ENCODE measurements at regions not wholly inside any gene's neighbourhood (a gene's known extent, or its start where the extent isn't known, plus 50 kb on each side); places are given as distances from the start of the nearest gene placed in this dataset.

DNA sequence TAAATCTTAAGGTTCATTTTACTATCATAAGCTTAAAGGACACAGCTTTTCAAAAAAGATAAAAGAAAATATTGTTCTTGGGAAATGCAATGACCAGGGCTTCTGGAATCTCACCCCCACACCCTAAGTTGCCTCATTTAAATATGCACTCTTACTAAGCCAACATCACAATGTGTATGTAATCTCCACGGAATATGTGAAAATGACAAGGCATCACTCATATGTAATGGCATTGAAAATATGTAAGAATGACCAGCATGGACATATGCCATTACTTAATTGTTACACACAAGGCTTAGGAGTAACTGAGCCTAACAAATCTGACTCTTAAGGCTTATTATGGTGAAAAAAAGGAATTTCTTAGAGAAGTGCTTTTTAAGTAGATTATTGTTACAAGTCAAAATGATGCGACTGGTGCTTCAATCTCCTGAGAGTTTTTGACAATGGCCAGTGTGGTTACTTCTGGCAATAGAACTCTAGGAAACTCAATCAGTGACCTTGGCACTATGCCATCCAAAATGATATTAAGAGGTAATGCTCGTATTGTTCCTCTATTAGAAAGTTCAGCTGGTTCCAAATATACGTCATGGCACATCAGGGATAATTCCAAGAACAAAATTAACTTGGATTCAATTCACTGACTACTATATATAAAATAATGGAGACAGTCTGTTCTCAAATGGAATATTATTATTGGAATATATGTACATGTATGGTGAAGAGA is 290.0 kb upstream of the PLSCR5 start:
- DNase-seq = no peak

DNA sequence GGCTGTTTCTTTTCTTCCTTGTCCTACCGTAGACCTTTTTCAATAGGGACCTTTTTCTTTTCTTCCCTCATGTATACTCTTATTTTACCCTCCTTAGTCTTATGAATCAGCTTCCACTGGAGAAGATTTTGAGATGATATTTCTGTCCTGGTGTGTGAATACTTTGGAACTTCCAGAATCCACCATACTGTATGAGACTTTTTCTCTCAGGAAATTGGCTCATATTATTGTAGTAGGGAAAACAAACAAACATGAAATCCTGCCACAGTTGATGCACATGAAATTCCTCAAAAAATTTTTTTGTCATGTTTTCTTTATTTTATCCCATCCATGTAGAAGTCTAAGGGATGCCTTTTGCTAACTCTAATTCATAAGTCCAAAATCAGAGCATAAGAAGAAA is 289.3 kb upstream of the PLSCR5 start:
- DNase-seq = no peak

GRCh38 chr3:146892041-146892440 is 286.9 kb upstream of the PLSCR5 start:
- no peak for DNase-seq

DNA sequence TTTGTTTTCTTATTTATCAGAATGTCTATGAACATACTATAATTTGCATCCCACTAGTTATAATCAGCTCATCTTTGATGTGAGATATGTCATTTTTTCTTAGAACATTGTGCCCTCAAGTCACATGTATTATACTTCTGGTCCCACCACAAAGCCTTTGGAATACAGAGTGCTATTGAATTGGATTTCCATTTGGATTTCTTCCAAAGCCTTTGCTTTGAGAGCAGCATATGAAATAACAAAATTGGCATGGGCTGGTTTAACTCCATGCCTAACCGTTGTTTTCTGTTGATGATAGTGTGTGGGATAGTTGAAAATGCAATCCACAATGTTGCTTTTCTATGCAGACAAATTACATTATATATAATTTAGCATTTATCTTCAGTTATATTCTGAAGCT is 284.5 kb upstream of the PLSCR5 start:
- no peak for DNase-seq

DNA sequence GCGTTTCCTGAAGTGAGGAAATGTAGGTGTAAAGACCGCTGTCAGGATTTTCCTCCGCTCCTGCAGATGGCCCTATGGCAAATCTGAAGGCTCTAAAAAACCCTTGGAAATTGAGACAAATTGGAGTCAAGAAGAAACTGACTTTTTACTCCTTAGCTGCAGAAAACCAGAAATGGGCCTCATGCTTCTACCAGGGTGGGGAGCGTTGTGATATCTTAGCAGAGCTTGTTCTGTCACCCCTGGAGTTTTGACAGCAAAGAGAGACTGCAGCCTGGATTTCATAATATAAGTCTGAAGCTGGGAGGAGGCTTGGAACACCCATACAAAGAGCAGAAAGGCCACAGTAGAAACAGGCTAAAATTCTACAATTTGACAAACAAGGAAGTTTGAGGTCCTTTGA is 283.0 kb upstream of the PLSCR5 start:
- no peak for DNase-seq

GRCh38 chr3:146884721-146885120 is 279.6 kb upstream of the PLSCR5 start:
- no peak for DNase-seq

- no peak for DNase-seq
Measured at GRCh38 chr3:146884296-146884695, 279.1 kb upstream of the PLSCR5 start.

GRCh38 chr3:146883288-146883687 is 278.1 kb upstream of the PLSCR5 start:
- peak in 1 of 2 experiments; percentile 32 for DNase-seq

- no peak for DNase-seq
Measured at GRCh38 chr3:146881966-146882760, 277.0 kb upstream of the PLSCR5 start.

DNA sequence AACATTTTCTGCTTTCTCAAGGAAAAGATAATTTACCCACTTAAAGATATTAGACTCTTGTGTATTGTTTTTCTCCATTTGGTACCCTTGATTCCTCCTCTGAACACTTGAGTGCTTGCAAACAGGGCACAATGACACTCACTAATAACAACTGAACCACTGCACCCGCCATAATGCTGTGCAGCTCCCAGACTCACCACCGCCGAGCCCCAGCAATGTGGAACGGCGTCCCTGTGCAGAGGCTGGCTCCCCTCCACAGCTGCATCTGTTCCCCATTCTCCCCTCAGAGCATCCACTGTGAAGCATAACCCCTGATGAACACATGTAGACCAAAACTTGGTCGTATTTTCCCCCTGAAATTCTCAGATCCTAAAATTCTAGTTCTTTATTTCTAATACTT is 276.2 kb upstream of the PLSCR5 start:
- DNase-seq = no peak

- DNase-seq = no peak
Measured at GRCh38 chr3:146873748-146874147, 268.6 kb upstream of the PLSCR5 start.

- DNase-seq = peak; percentile 94 to 97
Measured at GRCh38 chr3:146865175-146865755, 260.1 kb upstream of the PLSCR5 start.

GRCh38 chr3:146861262-146861661 is 256.1 kb upstream of the PLSCR5 start:
- DNase-seq = no peak

DNA sequence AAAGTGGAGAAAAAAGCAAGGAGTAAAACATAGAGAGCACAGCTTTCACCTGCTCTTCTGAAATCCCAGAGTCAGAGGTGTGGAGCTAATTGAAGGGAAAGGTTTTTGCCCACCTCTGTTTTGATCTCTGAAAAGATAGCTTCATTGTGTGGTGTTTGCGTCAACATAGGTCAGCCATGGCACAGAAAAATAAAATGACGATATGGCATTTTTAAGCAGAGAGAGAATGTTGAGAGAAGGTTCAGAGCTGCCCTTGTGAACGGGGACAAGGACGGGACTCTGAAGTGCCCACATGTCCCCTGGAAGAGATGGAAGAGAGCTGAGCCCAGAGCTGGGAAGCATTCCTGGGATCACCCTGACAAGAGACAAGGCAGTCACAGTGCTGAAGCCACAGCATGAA is 249.4 kb upstream of the PLSCR5 start:
- no peak for DNase-seq

- DNase-seq = no peak
Measured at GRCh38 chr3:146851665-146852064, 246.5 kb upstream of the PLSCR5 start.

DNA sequence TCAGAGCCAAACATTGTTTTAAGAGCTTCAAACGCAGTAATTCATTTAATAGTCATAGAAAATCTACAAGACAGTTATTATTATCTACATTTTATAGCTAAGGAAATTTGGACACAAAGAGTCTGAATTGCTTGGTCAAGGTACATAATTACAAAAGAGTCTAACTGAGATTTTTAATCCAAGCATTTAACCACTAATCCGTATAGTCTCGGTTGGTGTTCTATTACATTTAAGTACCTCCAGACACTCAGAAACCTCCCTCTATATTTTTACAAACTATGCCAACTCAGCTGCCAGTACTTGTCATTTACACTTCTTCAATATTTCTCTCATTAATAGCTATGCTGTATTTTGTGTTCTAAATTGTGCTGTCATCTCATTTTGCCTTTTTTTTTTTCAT is 240.2 kb upstream of the PLSCR5 start:
- DNase-seq = peak; percentile 50 to 82

- no peak for DNase-seq
Measured at GRCh38 chr3:146843476-146843875, 238.3 kb upstream of the PLSCR5 start.

DNA sequence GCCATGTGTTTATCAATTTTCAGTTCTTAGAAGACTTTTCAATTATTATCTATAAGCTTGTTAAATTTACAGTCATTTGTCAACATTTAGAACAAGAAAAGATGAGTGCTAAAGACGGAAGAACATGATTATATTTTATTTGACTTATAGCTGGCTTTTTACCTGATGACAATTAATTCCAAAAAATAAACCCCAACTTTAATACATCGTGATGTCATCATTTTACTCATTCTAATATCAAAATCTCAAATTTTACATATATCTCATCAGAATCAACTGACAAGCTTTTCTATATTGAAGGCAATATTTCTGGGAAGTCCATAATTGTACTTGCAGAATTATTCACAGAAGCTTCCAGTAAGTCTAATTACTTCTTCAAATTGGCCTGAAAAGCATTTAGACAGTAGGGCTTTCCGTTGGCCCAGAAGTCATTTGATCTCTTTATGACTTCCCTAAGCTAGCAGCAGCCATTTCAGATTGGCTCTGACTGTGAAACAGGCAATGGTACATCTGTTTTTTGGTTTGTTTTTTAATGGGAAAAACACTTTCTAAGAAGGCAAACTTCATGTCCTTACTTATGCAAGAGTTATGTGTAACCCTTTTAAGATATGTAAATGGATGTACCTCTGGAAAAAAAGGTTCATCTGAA is 234.7 kb upstream of the PLSCR5 start:
- no peak for DNase-seq

DNA sequence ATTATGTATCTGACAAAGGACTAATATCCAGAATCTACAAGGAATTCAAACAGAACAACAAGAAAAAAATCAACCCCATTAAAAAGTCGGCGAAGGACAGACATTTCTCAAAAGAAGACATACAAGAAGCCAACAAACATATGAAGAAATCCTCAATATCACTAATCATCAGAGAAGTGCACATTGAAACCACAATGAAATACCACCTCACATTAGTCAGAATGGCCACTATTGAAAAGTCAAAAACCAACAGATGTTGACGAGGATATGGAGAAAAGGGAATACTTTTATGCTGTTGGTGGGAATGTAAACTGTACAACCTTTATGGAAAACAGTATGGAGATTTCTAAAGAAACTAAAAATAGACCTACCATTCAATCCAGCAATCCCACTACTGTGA is 233.1 kb upstream of the PLSCR5 start:
- no peak for DNase-seq

GRCh38 chr3:146834917-146835316 is 229.8 kb upstream of the PLSCR5 start:
- DNase-seq = no peak

DNA sequence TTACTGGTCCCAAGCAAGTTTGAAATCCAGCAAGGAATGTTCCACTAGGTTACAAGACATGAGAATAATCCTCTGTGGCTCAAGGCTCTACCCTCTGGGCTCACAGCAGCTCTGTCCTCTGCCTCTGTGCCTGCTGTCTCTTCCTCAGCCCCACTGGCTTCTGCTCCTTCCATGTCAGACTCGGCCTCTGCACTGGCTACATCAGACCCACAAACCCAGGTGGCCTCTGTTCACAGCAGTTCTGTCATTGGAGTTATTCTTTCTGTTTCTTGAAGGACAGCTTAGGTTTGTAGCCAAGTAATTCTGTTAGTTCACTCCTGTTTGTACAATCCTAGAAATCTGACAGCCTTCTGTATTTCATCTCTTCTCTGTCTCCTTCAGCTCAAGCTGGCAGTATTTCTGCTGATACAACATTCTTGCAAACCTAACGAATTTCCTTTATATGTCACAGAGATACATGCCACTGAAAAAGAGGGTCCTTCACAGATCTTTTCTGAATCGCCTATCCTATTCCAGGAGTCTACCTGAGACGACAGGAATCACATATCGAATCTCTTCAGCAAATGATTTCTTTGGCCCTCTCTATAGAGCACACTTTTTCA is 227.8 kb upstream of the PLSCR5 start:
- DNase-seq = no peak

GRCh38 chr3:146831659-146832058 is 226.5 kb upstream of the PLSCR5 start:
- DNase-seq = no peak

- no peak for DNase-seq
Measured at GRCh38 chr3:146830231-146830630, 225.1 kb upstream of the PLSCR5 start.

Measured in NCI-H524 (cell line).